CD4-positive, alpha-beta T cell (primary cell): ENCODE measurements at regions not wholly inside any gene's neighbourhood (a gene's known extent, or its start where the extent isn't known, plus 50 kb on each side); places are given as distances from the start of the nearest gene placed in this dataset.

Experiments
- ATAC-seq: fragments of 200-7000 bp; cut with Tn5 transposase; one replicate; pipeline ENCODE4 v1.10.0; 2022; ENCODE audit warnings: mild to moderate bottlenecking; ENCODE audit not compliant: poor library complexity
- CTCF ChIA-PET: fragments of 350-600 bp; sonication (Branson Sonifier 250); formaldehyde crosslinking; loops from one replicate; lab custom pipeline; 2021; ENCODE audit warnings: antibody characterized with exemption, inconsistent platforms; lab: Charles Lee
- POLR2A ChIA-PET: fragments of 350-600 bp; sonication (Branson Sonifier 250); formaldehyde crosslinking; loops from one replicate; lab custom pipeline; 2021; ENCODE audit warnings: antibody characterized with exemption, inconsistent platforms; lab: Charles Lee
- DNase-seq, 14 experiments: peaks; one replicate each; pipeline ENCODE4 v3.0.0-alpha.2; 2013 to 2020; ENCODE audit warnings: mixed read lengths in 2 of 14
- H3K27ac ChIP-seq, 2 donors: one replicate each; pipeline versions ENCODE4 v1.5.1 to v1.7.0; 2013; ENCODE audit warnings: low read length in 2 of 2, low read depth in 1 of 2, mild to moderate bottlenecking in 1 of 2
- H3K27me3 ChIP-seq, 2 experiments: 1 replicate in 1 of 2; 2 replicates in 1 of 2; pipeline versions ENCODE4 v1.6.1 to v1.7.0; 2013; ENCODE audit warnings: low read length in 2 of 2, control low read depth in 1 of 2, mild to moderate bottlenecking in 1 of 2, moderate library complexity in 1 of 2; ENCODE audit not compliant: insufficient read depth in 2 of 2, control insufficient read depth in 1 of 2
- H3K36me3 ChIP-seq: one replicate; pipeline ENCODE4 v1.6.1; 2013; ENCODE audit warnings: low read length, control low read depth; ENCODE audit not compliant: insufficient read depth
- H3K4me1 ChIP-seq: one replicate; pipeline ENCODE4 v1.6.1; 2013; ENCODE audit warnings: low read length, control low read depth; ENCODE audit not compliant: insufficient read depth
- H3K4me3 ChIP-seq: one replicate; pipeline ENCODE4 v1.5.1; 2013; ENCODE audit warnings: mild to moderate bottlenecking, low read length, moderate library complexity
- H3K9me3 ChIP-seq, 2 experiments: 1 replicate in 1 of 2; 2 replicates in 1 of 2; pipeline versions ENCODE4 v1.6.1 to v1.7.0; 2013; ENCODE audit warnings: low read length in 2 of 2, mild to moderate bottlenecking in 2 of 2, control low read depth in 1 of 2, moderate library complexity in 1 of 2; ENCODE audit not compliant: control insufficient read depth in 1 of 2, insufficient read depth in 1 of 2
- H3K27ac Mint-ChIP-seq: one replicate; pipeline ENCODE4 v1.8.0; 2020; ENCODE audit warnings: mixed read lengths
- H3K27me3 Mint-ChIP-seq: one replicate; pipeline ENCODE4 v1.8.0; 2021; ENCODE audit warnings: mixed read lengths
- H3K36me3 Mint-ChIP-seq: one replicate; pipeline ENCODE4 v1.8.0; 2021; ENCODE audit warnings: low read depth, mixed read lengths
- H3K4me1 Mint-ChIP-seq: one replicate; pipeline ENCODE4 v1.8.0; 2021; ENCODE audit warnings: low read depth, mixed read lengths
- H3K4me3 Mint-ChIP-seq: one replicate; pipeline ENCODE4 v1.8.0; 2020; ENCODE audit warnings: mild to moderate bottlenecking, mixed read lengths
- H3K9me3 Mint-ChIP-seq: one replicate; pipeline ENCODE4 v1.8.0; 2020; ENCODE audit warnings: mixed read lengths
- intact Hi-C, 2 experiments: fragments of 100-400 bp; cut with DNase I in 1 of 2; cut with micrococcal nuclease in 1 of 2; formaldehyde crosslinking; loops; one replicate each; pipeline versions ENCODE4 v1.15.1 to v1.9.0; 2023 to 2025; cut with DNase I, micrococcal nuclease
- TF ChIP-seq, protein P1 (sequence below): fragments of 200-600 bp; IDR thresholded peaks from one replicate; pipeline ENCODE4 v1.8.0; 2022; ENCODE audit warnings: antibody characterized with exemption, mild to moderate bottlenecking

DNA sequence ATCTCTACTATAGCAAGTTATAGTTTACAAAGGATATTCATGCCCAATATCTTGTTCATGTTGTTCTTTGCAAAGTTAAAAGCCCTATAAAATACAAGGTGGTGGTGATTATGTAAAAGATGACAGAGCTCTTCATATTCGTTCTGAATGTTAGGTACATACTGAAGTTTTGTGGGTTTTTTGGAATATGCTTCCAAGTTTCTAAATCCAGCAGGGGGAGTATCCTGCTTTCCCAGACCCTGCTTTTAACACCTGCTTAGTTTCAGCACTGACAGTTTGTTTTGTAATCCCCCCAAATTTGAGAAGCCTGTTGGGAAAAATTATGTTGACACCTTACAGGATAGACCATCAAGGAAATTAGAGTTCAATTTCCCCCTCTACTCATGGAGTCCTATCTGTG lies 438.3 kb downstream of the SH3GL2 start:
- no peak overlapping the region for H3K27ac ChIP-seq
- DNase-seq (no peak), ATAC-seq (no peak)
- no peaks in the 10 kb centered on the region for H3K4me1 ChIP-seq
- no peaks in the 10 kb centered on the region for H3K27me3 ChIP-seq
- Mint-ChIP-seq H3K27me3 (no peaks in the 10 kb centered on the region), H3K4me3 (no peak overlapping the region), H3K36me3 (no peaks in the 10 kb centered on the region), H3K9me3 (peaks cover 2% of the 10 kb centered on the region), H3K27ac (no peak overlapping the region), H3K4me1 (no peaks in the 10 kb centered on the region)
- no peak overlapping the region for H3K4me3 ChIP-seq
- intact Hi-C loops = no loop called here
- H3K9me3 ChIP-seq = no peaks in the 10 kb centered on the region
- TF ChIP-seq, protein P1, sequence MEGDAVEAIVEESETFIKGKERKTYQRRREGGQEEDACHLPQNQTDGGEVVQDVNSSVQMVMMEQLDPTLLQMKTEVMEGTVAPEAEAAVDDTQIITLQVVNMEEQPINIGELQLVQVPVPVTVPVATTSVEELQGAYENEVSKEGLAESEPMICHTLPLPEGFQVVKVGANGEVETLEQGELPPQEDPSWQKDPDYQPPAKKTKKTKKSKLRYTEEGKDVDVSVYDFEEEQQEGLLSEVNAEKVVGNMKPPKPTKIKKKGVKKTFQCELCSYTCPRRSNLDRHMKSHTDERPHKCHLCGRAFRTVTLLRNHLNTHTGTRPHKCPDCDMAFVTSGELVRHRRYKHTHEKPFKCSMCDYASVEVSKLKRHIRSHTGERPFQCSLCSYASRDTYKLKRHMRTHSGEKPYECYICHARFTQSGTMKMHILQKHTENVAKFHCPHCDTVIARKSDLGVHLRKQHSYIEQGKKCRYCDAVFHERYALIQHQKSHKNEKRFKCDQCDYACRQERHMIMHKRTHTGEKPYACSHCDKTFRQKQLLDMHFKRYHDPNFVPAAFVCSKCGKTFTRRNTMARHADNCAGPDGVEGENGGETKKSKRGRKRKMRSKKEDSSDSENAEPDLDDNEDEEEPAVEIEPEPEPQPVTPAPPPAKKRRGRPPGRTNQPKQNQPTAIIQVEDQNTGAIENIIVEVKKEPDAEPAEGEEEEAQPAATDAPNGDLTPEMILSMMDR = no peak
- CTCF ChIA-PET = no interaction called here
- no peaks in the 10 kb centered on the region for H3K36me3 ChIP-seq
- POLR2A ChIA-PET = no interaction called here

DNA sequence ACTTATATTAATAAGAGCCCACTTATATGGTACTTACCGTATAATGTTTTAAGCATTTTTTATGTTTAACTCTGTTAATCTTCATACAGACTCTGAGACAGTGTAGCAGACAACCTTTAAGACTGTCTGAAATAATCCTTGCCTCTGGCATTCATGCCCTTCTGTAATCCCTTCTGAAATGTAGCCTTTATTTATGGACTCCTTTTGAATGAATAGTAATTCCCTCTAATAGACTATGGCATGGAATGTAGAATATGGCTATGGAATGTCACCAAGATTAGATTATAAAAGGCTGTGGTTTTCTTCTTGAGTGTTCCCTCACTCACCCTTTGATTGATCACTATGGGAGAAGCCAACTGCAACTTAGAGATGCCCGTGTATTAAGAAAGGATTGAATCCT lies 439.4 kb downstream of the SH3GL2 start:
- no peak overlapping the region for H3K4me3 ChIP-seq
- H3K27me3 ChIP-seq = no peaks in the 10 kb centered on the region
- CTCF ChIA-PET = no interaction called here
- Mint-ChIP-seq H3K9me3 (peaks cover 2% of the 10 kb centered on the region), H3K4me3 (no peak overlapping the region), H3K27me3 (no peaks in the 10 kb centered on the region), H3K36me3 (no peaks in the 10 kb centered on the region), H3K4me1 (no peaks in the 10 kb centered on the region), H3K27ac (no peak overlapping the region)
- intact Hi-C loops = no loop called here
- POLR2A ChIA-PET = no interaction called here
- H3K4me1 ChIP-seq = no peaks in the 10 kb centered on the region
- H3K27ac ChIP-seq = no peak overlapping the region
- ATAC-seq (no peak), DNase-seq (no peak)
- H3K9me3 ChIP-seq = no peaks in the 10 kb centered on the region
- TF ChIP-seq, protein P1 = no peak
- H3K36me3 ChIP-seq = no peaks in the 10 kb centered on the region

DNA sequence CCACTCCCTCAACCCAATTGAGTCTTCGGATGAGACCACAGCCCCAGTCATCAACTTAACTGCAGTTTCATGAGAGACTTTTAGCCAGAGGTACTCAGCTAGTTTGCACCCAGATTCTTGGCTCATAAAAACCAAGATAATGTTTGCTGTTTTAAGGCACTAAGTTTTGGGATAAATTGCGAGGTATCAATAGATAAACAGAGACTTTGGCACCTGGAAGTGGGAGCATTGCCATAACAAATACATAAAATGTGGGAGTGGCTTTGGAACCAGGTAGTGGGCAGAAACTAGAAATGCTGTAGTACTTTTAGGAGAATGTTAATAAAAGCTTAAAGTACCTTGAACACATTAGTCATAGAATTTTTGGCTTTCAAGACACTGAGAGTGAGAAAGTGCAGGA lies 439.8 kb downstream of the SH3GL2 start:
- Histone ChIP-seq H3K36me3 (no peaks in the 10 kb centered on the region), H3K4me3 (no peak overlapping the region), H3K9me3 (no peaks in the 10 kb centered on the region), H3K27ac (no peak overlapping the region), H3K27me3 (no peaks in the 10 kb centered on the region), H3K4me1 (no peaks in the 10 kb centered on the region)
- Mint-ChIP-seq H3K4me3 (no peak overlapping the region), H3K36me3 (no peaks in the 10 kb centered on the region), H3K4me1 (no peaks in the 10 kb centered on the region), H3K9me3 (peaks cover 2% of the 10 kb centered on the region), H3K27me3 (no peaks in the 10 kb centered on the region), H3K27ac (no peak overlapping the region)
- intact Hi-C loops = no loop called here
- ATAC-seq (no peak), DNase-seq (no peak)
- ChIA-PET CTCF (no interaction called here), POLR2A (no interaction called here)
- TF ChIP-seq, protein P1 = no peak
